ENCODE measurements at regions not wholly inside any gene's neighbourhood (a gene's known extent, or its start where the extent isn't known, plus 50 kb on each side); places are given as distances from the start of the nearest gene placed in this dataset.

DNA sequence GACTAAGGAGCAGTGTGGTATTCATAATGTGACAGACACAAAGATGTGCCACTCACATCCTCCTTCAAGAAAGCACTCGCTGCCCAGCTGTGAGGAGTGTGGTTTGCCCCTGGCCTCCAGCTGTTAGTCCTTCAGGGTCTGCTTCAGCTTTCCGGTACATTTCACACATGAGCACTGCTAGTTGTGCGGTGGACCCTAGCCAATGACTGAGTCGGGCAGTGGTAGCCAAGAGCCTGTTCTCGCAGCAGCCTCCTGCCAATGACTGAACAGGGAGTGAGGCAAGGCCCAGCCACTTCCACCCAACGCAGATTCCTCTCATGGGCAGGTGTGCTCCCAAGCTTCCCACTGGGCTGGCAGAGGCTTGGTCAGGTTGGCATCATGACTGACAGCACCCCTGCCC lies 254.3 kb downstream of the RBM43 start:
- TF ChIP-seq CTCF (IDR thresholded peaks at IDR 0.05; ENCODE audit: insufficient read depth, low read length, poor library complexity, severe bottlenecking): no peak
- Histone ChIP-seq H3K36me3 (ENCODE audit: control insufficient read depth, insufficient read depth, low read length) (no peaks in the 10 kb centered on the region), H3K27me3 (replicated peaks; ENCODE audit: control insufficient read depth, insufficient read depth, low read length) (0 out of 2 replicates have a peak, but pooled peaks cover 2% of the 10 kb centered on the region), H3K4me3 (replicated peaks; ENCODE audit: low read depth, low read length) (no peak overlapping the region)
- DNase-seq (ENCODE audit: extremely low read depth, insufficient read length): no peak

- Histone ChIP-seq H3K36me3 (ENCODE audit: control insufficient read depth, insufficient read depth, low read length) (no peaks in the 10 kb centered on the region), H3K4me3 (replicated peaks; ENCODE audit: low read depth, low read length) (no peak overlapping the region), H3K27me3 (replicated peaks; ENCODE audit: control insufficient read depth, insufficient read depth, low read length) (0 out of 2 replicates have a peak, but pooled peaks cover 2% of the 10 kb centered on the region)
- DNase-seq (ENCODE audit: extremely low read depth, insufficient read length): no peak
- no peak for TF ChIP-seq CTCF (IDR thresholded peaks at IDR 0.05; ENCODE audit: insufficient read depth, low read length, poor library complexity, severe bottlenecking)
These were observed 258.6 kb downstream of the RBM43 start for GRCh38 chr2:151002959-151003600.

- H3K4me3 ChIP-seq (replicated peaks; ENCODE audit: low read depth, low read length): no peak overlapping the region
- TF ChIP-seq CTCF (IDR thresholded peaks at IDR 0.05; ENCODE audit: insufficient read depth, low read length, poor library complexity, severe bottlenecking): no peak
- H3K27me3 ChIP-seq (replicated peaks; ENCODE audit: control insufficient read depth, insufficient read depth, low read length): no peaks in the 10 kb centered on the region
- no peak for DNase-seq (ENCODE audit: extremely low read depth, insufficient read length)
- H3K36me3 ChIP-seq (ENCODE audit: control insufficient read depth, insufficient read depth, low read length): no peaks in the 10 kb centered on the region
These were observed 263.8 kb downstream of the RBM43 start for GRCh38 chr2:150997702-150998440.

GRCh38 chr2:150997066-150997465 lies 264.6 kb downstream of the RBM43 start:
- H3K27me3 ChIP-seq (replicated peaks; ENCODE audit: control insufficient read depth, insufficient read depth, low read length): no peaks in the 10 kb centered on the region
- no peaks in the 10 kb centered on the region for H3K36me3 ChIP-seq (ENCODE audit: control insufficient read depth, insufficient read depth, low read length)
- H3K4me3 ChIP-seq (replicated peaks; ENCODE audit: low read depth, low read length): no peak overlapping the region
- no peak for DNase-seq (ENCODE audit: extremely low read depth, insufficient read length)
- TF ChIP-seq CTCF (IDR thresholded peaks at IDR 0.05; ENCODE audit: insufficient read depth, low read length, poor library complexity, severe bottlenecking): no peak

DNA sequence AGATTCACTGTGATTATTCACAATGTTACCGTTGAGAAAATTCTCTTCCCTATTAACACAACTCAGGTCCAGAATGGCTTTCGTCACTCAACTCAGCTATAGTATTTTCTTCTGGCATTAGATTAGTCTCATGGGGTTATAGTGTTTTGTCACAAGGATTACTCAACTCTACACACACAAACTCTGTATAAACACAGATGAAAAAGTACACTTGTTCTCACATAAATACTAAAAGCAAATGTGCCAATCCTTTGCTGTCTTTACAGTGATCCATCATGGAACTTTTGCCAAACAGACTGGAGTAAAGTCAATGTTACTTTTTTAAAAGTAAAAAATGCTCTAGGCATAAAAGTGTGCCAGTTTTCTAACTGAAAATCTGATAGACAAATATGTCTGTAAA lies 267.6 kb downstream of the RBM43 start:
- DNase-seq (ENCODE audit: extremely low read depth, insufficient read length): no peak
- Histone ChIP-seq H3K27me3 (replicated peaks; ENCODE audit: control insufficient read depth, insufficient read depth, low read length) (no peaks in the 10 kb centered on the region), H3K4me3 (replicated peaks; ENCODE audit: low read depth, low read length) (no peak overlapping the region), H3K36me3 (ENCODE audit: control insufficient read depth, insufficient read depth, low read length) (no peaks in the 10 kb centered on the region)
- no peak for TF ChIP-seq CTCF (IDR thresholded peaks at IDR 0.05; ENCODE audit: insufficient read depth, low read length, poor library complexity, severe bottlenecking)

Data from GM06990 (cell line).